ENCODE measurements at regions not wholly inside any gene's neighbourhood (a gene's known extent, or its start where the extent isn't known, plus 50 kb on each side); places are given as distances from the start of the nearest gene placed in this dataset.
"Not testable (repeated sequence)": the region's sequence is repeated elsewhere in the genome, so short reads cannot be mapped to it uniquely, and the experiment has no call there.

DNA sequence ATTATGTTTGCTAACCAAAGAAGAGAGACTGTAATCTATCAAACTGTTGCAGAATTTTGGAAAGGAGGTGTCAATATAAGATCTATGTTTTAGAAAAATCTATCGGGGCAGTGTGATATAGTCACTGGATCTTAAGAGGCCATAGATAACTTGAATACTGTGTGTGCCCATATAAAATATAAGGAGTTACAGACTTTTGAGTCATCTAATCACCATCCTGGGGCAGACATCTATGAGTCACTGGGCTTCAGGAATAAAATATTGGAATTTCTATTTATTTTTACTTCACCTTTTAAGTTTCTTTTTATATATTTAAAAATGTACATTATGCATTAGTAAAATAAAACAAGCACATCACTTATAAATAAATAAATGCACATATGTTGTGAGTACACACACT is 509.3 kb upstream of the MAN1A1 start:
- DNase-seq = no peak

DNA sequence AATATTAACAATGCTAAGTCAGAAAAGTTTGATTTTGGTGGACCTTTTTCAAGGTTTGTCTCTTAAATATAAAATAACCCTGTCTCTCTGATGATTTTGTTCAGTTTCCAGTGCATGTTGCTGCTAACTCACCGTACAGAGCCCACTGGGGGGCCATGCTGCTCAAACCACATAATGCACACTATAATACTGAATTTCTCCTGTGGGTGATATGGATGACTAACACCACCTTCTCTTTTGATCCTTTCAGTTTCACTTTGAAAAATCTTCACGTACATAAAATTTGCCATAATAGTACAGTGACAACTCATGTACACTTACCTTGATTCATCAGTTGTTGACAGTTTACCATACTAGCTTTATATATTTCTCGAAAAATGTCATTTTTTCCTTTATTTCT is 506.6 kb upstream of the MAN1A1 start:
- DNase-seq = peak; percentile 2

DNA sequence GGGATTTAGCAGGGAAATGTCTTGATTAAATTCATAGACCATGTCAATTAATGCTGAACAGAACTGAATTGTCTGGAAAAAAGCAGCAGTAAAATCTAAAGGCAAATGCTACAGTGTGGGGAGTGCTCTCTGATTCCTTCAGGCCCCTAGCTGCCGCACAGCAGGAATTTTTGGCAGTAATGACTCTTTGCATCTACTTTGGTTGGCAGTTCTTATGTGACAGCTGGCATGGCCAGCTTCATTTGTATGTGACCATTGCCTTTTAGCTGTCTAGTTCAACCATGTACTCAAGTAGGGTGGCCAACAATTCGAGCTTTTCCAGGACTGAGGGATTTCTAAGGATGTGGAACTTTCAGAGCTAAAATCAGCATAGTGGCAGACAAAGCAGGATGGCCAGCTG is 499.1 kb upstream of the MAN1A1 start:
- no peak for DNase-seq

DNA sequence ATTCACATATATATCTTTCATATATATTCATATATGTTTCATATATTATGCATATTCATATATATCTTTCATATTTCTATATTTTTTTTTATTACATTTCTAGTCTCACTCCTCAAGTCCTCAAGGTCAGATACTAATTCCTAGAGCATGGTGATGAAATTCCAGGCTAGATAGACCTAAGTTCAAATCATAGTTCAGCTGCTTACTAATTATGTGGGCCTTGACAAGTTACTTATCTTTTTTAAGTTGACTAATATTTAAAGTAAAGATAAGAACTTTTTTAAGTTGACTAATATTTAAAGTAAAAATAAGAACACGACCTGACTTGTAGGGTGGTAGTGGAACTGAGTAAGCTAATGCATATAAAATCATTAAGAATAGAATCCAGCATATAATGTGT is 495.6 kb upstream of the MAN1A1 start:
- DNase-seq = no peak

DNA sequence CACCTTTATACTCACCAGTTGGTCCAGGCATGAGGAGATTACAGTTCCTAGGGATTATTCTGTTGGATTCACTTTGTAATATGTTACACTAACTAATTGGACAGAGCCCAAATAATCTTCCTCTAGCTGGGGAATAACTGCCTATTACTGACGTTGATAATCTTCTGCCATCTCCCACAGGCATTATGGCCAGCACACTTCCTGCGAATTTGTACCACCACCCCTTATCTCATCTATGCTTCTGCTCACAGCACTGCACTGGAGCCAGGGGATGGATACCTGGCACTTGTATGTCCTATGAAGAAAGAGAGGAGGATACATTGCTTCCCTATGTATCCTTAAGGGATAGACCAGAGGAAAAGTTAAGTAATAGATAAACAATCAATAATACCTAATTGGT is 494.8 kb upstream of the MAN1A1 start:
- no peak for DNase-seq

DNA sequence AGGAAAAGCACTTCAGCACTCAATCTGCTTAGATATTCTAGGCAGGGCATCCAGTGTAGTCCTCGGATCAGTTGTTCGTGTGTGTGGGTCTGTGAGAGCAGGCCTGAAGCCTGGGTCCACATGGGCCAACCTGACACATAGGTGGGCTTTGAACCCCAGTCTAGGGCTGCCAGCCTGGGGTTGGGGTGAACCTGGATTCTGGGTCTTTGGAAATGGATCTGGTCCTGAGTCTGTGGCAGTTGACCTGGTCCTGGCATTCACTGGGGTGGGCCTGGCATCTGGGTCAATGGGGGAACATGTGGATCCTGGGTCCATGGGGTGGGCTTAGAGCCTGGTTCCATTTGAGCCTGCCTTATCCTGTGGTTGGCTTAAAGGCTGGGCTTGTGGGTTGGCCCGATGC is 492.6 kb upstream of the MAN1A1 start:
- DNase-seq = no peak

DNA sequence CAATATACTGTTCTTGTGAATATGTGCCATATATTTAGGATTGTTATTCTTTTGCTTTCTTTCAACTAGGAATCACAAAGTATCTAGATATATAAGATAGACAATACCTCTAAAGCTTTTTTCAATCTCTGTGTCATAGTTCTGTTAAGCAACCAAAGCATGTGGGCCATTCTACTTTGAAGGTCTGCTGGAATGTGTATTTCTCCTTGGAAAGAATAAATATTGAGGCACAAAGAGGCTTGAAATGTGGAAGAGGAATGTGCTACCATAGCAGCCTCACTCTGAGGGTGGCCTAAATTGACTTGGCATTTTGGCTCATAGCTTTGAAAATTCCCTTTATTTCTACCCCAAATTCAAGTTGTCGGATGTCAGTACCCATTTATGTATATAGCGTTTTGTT is 488.5 kb upstream of the MAN1A1 start:
- DNase-seq = no peak

DNA sequence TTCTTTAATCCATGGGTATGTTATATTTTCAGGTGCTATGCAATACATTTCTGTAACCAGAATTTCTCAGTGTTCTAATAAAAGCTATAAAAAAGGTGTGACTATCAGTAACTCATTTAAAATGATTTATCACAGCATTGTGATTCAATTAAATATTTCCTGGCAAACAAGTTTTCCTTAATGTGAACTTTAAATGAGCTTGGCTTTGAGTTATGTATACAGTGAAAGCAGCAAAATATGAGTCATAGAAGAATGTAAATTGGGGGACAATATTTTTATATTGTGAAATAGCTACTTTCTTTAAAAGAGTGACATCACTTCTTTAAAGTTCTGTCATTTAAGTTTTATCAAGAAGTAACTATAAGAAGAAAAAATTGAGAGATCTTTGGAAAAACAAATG is 484.9 kb upstream of the MAN1A1 start:
- no peak for DNase-seq

DNA sequence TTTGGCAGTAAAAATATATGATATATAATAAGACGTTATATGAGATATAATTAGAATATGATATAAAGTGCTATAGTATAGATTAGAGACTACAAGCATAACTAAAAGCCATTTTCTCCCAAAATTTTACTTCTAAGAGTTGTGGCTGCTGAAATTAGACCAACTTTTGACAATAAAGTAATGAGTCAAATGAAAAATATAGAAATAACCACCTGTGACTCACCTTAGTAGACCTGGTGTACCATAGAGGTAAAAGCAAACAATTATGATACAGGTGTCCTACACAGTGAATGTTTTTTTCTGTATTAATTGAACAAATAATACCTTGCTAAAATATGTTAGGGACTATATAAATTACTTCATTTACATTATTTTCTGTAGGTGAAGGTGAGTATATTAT is 482.9 kb upstream of the MAN1A1 start:
- no peak for DNase-seq

DNA sequence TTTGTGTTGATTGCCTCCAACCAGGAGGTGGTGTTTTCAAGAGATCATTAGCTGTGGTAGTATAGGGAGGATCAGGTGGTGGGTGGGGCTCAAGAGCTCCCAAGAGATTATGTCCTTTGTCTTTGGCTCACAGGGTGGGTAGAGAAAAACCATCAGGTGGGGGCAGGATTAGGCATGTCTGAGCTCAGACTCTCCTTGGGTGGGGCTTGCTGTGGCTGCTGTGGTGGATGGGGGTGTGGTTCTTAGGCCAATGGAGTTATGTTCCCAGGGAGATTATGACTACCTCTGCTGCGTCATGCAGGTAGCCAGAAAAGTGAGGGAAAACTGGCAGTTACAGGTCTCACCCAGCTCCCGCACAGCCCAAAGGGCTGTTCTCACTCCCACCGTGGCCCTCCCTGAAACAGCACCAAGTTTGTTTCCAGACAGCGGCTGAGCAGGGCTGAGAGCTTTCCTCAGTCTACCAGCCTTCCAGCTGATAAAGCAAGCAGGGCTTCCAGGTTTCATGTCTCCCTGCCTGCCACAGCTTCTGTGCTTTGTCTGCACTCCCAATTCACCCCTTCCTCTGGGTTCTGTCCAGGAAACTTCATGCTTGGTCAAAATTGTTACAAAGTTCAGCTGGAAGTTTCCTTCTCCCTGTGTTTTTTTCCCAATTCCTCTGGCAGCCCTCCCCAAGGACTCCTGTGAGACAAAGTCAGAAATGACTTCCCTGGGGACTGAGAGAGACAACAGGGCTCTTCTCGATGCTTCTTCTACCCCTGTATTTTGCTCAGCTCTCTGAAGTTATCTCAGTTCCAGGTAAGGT is 481.1 kb upstream of the MAN1A1 start:
- DNase-seq = no peak

DNA sequence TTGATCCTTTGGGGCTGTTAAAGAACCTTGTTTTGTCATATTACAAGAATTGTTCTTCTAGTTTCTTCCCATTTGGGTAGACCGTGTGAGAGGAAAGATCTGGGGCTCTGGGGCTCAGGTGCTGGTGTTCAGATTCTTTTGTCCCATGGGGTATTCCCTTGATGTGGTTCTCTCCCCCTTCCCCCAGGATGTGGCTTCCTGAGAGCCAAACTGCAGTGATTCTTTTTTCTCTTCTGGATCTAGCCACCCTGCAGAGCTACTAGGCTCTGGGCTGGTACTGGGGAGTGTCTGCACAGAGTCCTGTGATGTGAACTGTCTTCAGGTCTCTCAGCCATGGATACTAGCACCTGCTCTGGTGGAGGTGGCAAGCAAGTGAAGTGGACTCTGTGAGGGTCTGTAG is 480.5 kb upstream of the MAN1A1 start:
- DNase-seq = no peak

DNA sequence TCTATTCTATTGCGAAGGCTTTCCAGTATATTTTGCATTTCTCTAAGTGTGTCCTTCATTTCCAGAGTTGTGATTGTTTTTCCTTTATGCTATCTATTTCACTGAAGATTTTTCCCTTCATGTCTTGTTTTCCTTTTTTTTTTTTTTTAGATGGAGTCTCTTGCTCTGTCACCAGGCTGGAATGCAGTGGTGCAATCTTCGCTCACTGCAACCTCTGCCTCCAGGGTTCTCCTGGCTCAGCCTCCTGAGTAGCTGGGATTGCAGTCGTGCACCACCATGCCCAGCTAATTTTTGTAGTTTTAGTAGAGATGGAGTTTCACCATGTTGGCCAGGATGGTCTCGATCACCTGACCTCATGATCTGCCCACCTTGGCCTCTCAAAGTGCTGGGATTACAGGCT is 479.9 kb upstream of the MAN1A1 start:
- not testable (repeated sequence) for DNase-seq

DNA sequence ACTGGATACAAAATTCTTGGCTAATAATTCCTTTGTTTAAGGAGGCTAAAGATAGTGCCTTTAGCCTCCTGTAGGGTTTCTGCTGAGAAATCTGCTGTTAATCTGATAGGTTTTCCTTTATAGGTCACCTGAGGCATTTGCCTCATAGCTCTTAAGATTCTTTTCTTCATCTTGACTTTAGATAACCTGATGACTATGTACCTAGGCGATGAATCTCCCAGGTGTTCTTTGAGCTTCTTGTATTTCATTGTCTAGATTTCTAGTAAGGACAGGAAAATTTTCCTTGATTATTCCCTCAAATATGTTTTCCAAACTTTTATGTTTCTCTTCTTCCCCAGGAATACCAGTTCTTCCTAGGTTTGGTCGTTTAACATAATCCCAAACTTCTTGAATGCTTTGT is 479.4 kb upstream of the MAN1A1 start:
- no peak for DNase-seq

DNA sequence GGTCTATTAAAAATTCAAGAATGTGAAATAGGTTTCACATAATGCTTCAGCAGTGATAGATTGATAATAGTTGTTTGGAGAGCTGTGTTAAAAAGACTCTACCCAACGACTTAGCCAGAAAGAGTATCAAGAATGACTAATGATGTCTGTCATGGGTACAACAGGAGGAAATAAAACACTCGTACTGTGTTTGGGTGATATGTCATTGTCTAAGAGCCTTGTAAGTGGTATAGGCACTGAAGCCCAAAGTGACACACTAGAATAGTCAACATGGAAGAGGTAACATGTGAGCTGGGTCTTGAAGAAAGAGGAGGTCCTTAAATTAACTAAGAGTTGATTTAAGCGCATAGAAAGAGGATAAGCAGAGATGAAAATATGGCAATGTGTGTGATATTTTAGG is 471.8 kb upstream of the MAN1A1 start:
- no peak for DNase-seq

DNA sequence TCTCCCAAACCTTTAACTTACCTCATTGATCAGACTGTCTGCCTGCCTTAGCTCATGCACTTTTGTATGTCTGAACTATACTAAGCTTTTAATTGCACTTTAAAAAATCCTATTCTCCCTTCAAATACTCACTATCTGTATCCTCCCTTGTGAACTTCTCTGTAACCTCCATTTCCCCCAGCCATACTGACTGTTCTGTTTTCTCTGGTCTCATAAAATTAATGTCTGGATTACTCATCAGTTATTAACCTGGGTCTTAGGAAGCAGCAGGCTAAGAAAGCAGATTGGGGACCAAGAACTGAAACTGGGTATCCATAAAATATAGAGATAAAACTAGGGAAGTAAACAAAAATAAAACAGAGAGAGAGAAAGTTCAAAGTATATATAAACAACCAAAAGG is 469.3 kb upstream of the MAN1A1 start:
- no peak for DNase-seq

DNA sequence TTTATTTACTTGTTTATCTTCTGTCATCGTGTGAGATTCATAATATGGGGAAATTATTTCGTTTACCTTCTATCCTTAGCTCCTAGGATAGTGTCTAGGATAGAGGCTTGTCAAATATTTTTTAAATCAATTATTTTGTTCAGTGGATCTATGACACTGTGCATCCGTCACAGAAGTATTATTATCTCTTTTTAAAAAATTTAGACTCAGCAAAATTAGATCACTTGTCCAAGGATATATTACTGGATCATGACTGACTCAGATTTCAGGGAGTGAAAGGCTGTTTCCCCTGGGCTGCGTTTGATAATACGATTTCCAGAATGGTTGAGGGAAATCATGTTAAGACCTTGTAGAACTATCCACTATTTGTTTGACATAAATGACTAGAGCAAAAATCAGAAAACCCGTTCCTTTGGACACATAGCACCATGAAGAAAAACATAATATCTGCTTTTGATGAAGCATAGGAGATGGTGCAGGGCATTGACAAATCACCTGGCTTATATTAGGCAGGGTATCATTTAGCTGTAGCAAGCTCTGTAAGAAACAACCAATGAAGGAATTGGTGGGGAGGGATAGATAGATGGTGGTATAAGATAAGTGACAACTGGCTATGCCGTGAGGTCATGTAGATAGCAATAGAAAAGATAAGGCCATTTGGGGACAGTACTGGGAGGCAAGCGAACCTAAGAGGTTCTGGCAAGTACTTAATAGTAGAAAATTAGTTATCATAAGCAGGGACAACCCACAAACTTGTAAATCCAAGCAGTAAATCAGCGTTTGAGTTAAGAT is 465.2 kb upstream of the MAN1A1 start:
- DNase-seq = no peak

DNA sequence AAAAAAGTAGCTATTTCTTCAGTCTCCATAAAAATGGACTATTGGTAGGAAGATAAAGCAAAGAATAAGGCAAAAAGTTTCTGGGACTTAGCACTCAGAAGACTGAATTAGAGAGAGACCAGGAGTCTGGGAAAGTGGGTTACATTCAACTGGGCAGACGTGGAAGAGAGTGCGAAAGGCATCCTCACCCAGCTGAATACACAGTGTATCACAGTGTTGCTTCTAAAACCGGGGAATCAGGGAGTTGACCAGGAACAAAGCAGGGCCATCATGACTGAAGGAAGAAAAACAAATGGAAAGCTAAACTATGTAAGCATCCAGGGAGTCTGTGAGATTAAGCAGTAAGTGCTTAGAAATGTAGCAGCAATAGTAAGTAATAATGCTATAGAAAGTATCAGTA is 452.9 kb upstream of the MAN1A1 start:
- no peak for DNase-seq

DNA sequence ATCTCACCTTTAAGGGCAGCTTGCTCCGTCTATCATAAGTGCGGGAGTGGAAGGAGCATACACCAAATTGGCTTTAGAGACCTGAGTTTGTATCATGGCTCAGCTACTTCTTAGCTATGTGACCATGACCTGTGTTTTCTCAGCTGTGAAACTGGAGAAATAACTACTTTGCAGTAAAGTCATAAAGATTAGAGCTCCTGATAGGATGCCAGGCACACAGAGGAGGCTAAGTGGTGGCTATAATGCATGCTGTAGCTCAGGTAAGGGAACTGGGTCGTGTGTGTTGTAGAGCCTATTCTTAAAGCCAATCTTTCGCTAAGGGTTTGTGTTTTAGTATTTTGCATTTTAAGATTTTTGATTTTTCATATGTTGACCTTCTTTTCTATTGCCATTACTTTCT is 451.5 kb upstream of the MAN1A1 start:
- no peak for DNase-seq

DNA sequence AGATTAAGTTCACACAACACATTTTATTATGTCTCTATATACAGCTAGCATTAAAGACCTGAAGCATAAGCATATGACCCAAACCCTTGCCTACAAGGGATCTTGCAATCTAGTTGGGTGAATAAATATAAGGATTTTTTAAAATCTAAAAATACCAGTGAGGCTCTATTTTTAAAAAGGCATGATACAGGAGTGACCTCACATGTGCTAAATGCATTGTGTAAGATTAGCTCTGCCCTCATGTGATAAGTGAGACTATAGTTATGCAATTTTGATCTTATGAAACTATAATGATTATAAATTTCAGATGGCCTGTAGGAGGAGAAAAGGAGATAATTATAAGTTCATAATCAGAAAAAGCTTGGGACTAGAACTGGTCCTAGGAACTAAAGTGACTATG is 451.0 kb upstream of the MAN1A1 start:
- DNase-seq = no peak

DNA sequence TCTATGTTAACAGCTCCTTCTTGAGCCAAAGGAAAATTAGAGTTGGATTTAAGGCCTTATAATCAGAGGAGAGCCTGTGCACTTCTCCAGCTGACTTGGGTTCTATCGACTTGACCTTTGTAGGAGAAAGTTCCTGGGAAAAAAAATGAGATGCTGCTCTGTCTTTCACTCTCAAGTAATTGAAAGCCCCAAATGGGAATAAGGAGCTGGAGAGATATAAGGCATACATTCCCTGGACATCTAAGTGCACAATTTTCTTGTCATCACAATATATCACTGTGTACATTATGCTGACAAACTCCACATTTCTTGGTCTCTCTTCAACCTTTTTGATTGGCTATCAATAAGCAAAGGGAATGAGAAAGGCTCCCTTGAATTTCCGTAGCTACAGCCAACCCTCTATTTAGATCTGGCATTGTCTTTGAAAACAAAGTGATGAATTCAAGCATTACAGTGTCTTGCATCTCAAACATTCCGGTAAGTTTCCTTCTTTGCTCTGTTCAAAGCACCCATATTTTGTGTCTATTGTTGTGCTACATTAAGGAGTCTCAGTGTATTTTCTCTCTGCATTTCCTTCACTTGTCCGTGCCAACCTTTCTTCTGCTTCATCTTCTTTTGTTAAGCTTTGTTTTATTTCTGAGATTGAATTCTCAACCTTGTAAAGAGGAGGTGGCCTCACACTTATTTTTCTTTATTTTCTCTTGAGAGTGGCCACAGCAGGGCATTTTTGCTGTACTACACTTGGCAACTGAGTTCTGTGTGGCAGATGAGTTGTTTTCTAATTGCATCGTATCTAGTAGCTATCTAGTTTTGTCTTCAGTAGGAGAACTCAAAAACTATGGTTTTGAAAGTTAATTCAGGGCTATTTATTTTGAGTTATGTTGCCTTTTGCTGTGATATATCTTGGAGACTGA is 450.3 kb upstream of the MAN1A1 start:
- DNase-seq = no peak

DNA sequence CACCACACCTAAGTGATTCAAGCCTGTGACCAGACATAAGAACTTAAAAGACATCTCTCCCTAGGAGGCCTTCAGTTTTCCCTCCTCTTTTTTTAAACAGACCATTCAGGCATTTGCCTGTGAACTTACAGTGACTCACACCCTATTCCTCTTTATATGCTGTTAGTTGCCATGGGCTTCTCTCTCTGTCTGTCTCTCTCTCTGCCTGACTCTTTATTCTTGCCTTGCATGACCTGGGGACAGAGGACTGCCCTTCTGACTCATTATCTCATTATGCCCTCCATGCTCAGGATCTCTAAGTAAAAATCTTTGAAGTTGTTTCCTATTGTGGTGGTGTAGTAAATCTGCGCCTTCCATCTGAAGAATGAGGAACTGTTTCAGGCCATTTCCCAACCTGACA is 442.2 kb upstream of the MAN1A1 start:
- no peak for DNase-seq

DNA sequence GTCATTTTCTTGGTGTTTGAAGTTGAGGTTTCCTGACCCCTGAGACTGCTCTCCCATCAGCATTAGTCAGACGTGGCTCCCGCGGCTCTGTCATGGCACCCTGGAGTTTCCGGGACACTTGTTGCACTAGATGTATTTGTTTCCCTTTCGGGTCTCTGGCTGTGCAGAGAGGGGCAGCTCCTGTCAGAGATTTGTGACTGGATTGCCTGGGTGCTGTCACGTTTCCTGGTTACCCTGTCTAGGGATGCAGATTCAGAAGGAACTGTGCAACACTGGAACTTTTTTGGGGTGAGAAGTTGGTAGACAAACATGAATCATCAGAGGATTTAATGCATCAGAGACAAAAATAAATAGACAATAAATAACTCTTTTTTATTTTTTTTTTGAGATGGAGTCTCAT is 431.8 kb upstream of the MAN1A1 start:
- no peak for DNase-seq

DNA sequence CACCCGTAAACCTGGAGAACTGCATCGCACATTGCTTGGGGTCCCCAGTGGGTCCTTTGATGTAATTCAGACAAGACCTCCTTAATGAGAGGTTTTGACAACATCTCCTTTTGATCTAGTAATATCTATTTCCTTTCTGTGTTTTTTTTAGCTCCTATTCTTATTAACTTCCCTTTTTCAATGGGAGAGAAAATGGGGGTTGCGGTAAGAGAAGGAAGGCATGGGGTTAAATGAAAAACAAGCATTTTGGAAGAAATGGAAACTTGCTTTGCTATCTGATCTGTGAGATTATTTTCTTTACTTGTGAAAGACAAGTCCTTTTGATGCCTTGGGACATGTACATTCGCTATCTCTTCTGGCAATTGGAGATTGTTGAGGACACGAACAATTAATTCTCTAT is 418.6 kb upstream of the MAN1A1 start:
- DNase-seq = no peak
